ENCODE measurements at regions not wholly inside any gene's neighbourhood (a gene's known extent, or its start where the extent isn't known, plus 50 kb on each side); places are given as distances from the start of the nearest gene placed in this dataset.

GRCh38 chr3:167116120-167116922 lies 263.8 kb downstream of the ZBBX start:
- in situ Hi-C loops (cut with MboI; ENCODE audit: low sequenced_read_pairs in 4 of 4) = no loop called here
- no peak for DNase-seq

GRCh38 chr3:167115331-167115934 lies 264.7 kb downstream of the ZBBX start:
- intact Hi-C loops (cut with DNase I; ENCODE audit: low total_unique reads) = no loop called here

More at GRCh38 chr3:167116120-167116922, 263.8 kb downstream of the ZBBX start:
- Histone ChIP-seq H3K27me3 (no peaks in the 10 kb centered on the region), H3K36me3 (no peaks in the 10 kb centered on the region), H3K4me1 (no peaks in the 10 kb centered on the region), H3K4me3 (no peak overlapping the region), H3K9me3 (no peaks in the 10 kb centered on the region), H3K27ac (no peak overlapping the region)
- TF ChIP-seq POLR2A (IDR thresholded peaks at IDR 0.05) (no peak), CTCF (IDR thresholded peaks at IDR 0.05 in 4 of 5, conservative IDR thresholded peaks at IDR 0.05 in 1 of 5) (no peak)
- ATAC-seq = no peak
- intact Hi-C loops (cut with DNase I; ENCODE audit: low total_unique reads) = no loop called here

GRCh38 chr3:167114619-167115018 lies 265.5 kb downstream of the ZBBX start:
- ATAC-seq = no peak
- in situ Hi-C loops (cut with MboI; ENCODE audit: low sequenced_read_pairs in 4 of 4) (no loop called here), intact Hi-C loops (cut with DNase I; ENCODE audit: low total_unique reads) (no loop called here)
- Histone ChIP-seq H3K9me3 (no peaks in the 10 kb centered on the region), H3K36me3 (no peaks in the 10 kb centered on the region), H3K27ac (no peak overlapping the region), H3K27me3 (no peaks in the 10 kb centered on the region), H3K4me1 (no peaks in the 10 kb centered on the region), H3K4me3 (no peak overlapping the region)
- DNase-seq = no peak
- TF ChIP-seq POLR2A (IDR thresholded peaks at IDR 0.05) (no peak), CTCF (IDR thresholded peaks at IDR 0.05 in 4 of 5, conservative IDR thresholded peaks at IDR 0.05 in 1 of 5) (no peak)

More at GRCh38 chr3:167115331-167115934, 264.7 kb downstream of the ZBBX start:
- no peak overlapping the region for H3K4me3 ChIP-seq
- ATAC-seq = no peak
- H3K9me3 ChIP-seq = no peaks in the 10 kb centered on the region
- no peaks in the 10 kb centered on the region for H3K27me3 ChIP-seq
- no peaks in the 10 kb centered on the region for H3K36me3 ChIP-seq
- in situ Hi-C loops (cut with MboI; ENCODE audit: low sequenced_read_pairs in 4 of 4) = no loop called here
- no peak overlapping the region for H3K27ac ChIP-seq
- DNase-seq = no peak
- H3K4me1 ChIP-seq = no peaks in the 10 kb centered on the region
- TF ChIP-seq CTCF (IDR thresholded peaks at IDR 0.05 in 4 of 5, conservative IDR thresholded peaks at IDR 0.05 in 1 of 5) (no peak), POLR2A (IDR thresholded peaks at IDR 0.05) (no peak)

GRCh38 chr3:167113035-167113830 lies 266.9 kb downstream of the ZBBX start:
- Histone ChIP-seq H3K4me1 (no peaks in the 10 kb centered on the region), H3K27ac (no peak overlapping the region), H3K27me3 (no peaks in the 10 kb centered on the region), H3K4me3 (no peak overlapping the region), H3K9me3 (no peaks in the 10 kb centered on the region), H3K36me3 (no peaks in the 10 kb centered on the region)
- intact Hi-C loops (cut with DNase I; ENCODE audit: low total_unique reads) (no loop called here), in situ Hi-C loops (cut with MboI; ENCODE audit: low sequenced_read_pairs in 4 of 4) (no loop called here)
- ATAC-seq (no peak), DNase-seq (no peak)
- no peak for TF ChIP-seq POLR2A (IDR thresholded peaks at IDR 0.05)
- TF ChIP-seq CTCF (IDR thresholded peaks at IDR 0.05 in 4 of 5, conservative IDR thresholded peaks at IDR 0.05 in 1 of 5) = no peak

Measured in gastrocnemius medialis (tissue), 4 donors.